ENCODE measurements at regions not wholly inside any gene's neighbourhood (a gene's known extent, or its start where the extent isn't known, plus 50 kb on each side); places are given as distances from the start of the nearest gene placed in this dataset.

DNA sequence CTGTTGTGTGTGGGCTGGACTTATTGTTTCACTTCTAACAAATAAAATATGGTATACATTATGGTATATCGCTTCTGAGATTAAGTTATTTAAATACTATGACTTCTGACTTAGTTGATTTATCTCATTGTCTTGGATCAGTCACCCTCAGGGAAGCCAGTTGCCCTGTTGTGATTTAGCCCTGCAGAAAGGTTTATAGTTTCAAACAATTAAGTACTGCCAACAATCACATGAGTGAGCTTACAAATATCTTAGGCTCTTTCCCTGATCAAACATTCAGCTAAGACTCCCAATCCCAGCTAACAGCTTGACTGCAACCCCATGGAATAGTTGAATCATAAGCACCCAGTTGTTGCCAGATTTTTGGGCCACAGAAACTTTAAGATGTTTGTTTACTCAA, 85.4 kb downstream of the MAGEC1 start:
- no peak for DNase-seq (ENCODE audit: low read depth)
- no peak overlapping the region for H3K4me3 ChIP-seq (ENCODE audit: low read depth, low read length)
- TF ChIP-seq MYC (IDR thresholded peaks at IDR 0.05; ENCODE audit: low read depth, low read length) (no peak), CTCF (IDR thresholded peaks at IDR 0.05; ENCODE audit: low read depth, low read length) (no peak)

DNA sequence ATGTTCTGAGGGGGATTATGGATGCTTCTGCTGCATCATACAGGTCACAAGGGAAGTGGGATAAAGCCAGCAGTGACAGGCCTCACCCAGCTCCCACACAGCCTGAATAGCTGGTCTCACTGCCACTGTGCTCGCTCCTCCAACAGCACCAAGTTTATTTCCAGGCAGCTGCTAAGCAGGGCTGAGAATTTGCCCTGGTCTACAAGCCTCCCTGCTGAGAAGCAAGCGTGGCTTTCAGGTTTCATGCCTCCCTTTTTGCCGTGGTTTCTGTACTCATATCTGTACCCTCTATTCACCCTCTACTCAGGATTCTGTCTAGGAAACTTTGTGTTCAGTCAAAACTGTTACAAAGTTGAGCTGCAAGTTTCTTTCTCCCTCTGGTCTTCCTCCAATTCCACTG, 78.6 kb downstream of the MAGEC1 start:
- TF ChIP-seq MYC (IDR thresholded peaks at IDR 0.05; ENCODE audit: low read depth, low read length) (no peak), POLR2A (IDR thresholded peaks at IDR 0.05; ENCODE audit: extremely low read depth, insufficient read length) (no peak), CTCF (IDR thresholded peaks at IDR 0.05; ENCODE audit: low read depth, low read length) (no peak)
- TF ChIP-seq, protein P1, sequence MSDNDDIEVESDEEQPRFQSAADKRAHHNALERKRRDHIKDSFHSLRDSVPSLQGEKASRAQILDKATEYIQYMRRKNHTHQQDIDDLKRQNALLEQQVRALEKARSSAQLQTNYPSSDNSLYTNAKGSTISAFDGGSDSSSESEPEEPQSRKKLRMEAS (IDR thresholded peaks at IDR 0.05; ENCODE audit: low read depth, low read length) = no peak
- H3K4me3 ChIP-seq (ENCODE audit: low read depth, low read length) = no peak overlapping the region
- no peak for DNase-seq (ENCODE audit: low read depth)

DNA sequence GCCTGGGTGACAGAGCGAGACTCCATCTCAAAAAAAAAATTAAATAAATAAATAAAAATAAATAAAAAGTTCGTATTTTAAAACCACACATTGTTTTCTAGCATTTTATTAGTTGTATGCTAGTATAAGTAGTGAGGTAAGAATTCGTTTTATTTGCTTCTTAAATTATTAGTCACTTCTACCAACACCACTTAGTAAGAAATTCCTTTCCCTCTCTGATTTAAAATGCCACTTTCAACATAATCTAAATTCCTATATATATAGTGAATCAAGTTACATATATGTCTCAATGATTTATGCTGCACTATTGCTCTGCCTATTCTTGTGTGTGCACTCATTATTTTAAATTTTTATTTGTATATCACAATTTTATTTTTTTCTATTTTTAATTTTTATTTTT, 72.1 kb downstream of the MAGEC1 start:
- no peak for TF ChIP-seq POLR2A (IDR thresholded peaks at IDR 0.05; ENCODE audit: extremely low read depth, insufficient read length)
- no peak for DNase-seq (ENCODE audit: low read depth)
- no peak overlapping the region for H3K4me3 ChIP-seq (ENCODE audit: low read depth, low read length)

DNA sequence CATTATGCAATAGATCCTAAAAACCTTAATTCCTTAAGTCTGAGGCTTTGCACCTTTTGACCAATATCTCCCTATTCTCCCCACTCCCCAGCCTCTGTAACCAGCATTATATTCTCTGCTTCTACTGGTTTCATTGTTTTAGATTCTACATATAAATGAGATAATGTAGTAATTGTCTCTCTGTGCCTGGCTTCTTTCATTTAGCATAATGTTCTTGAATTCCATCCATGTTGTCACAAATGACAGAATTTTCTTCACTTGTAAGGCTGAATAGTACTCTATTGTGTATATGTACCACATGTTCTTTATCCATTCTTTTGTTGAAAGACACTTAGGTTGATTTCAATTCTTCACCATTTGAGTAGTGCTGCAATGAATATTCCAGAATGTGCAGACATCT, 66.0 kb downstream of the MAGEC1 start:
- DNase-seq (ENCODE audit: low read depth) = no peak
- TF ChIP-seq, protein P1 (IDR thresholded peaks at IDR 0.05; ENCODE audit: low read depth, low read length) = no peak
- no peak for TF ChIP-seq MYC (IDR thresholded peaks at IDR 0.05; ENCODE audit: low read depth, low read length)
- no peak for TF ChIP-seq CTCF (IDR thresholded peaks at IDR 0.05; ENCODE audit: low read depth, low read length)
- no peak for TF ChIP-seq POLR2A (IDR thresholded peaks at IDR 0.05; ENCODE audit: extremely low read depth, insufficient read length)
- no peak overlapping the region for H3K4me3 ChIP-seq (ENCODE audit: low read depth, low read length)

GRCh38 chrX:141960578-141960977, 56.9 kb downstream of the MAGEC1 start:
- DNase-seq (ENCODE audit: low read depth) = no peak
- TF ChIP-seq POLR2A (IDR thresholded peaks at IDR 0.05; ENCODE audit: extremely low read depth, insufficient read length) (no peak), MYC (IDR thresholded peaks at IDR 0.05; ENCODE audit: low read depth, low read length) (no peak), CTCF (IDR thresholded peaks at IDR 0.05; ENCODE audit: low read depth, low read length) (no peak)
- TF ChIP-seq, protein P1 (IDR thresholded peaks at IDR 0.05; ENCODE audit: low read depth, low read length) = no peak
- H3K4me3 ChIP-seq (ENCODE audit: low read depth, low read length) = no peak overlapping the region
